ENCODE measurements at regions not wholly inside any gene's neighbourhood (a gene's known extent, or its start where the extent isn't known, plus 50 kb on each side); places are given as distances from the start of the nearest gene placed in this dataset.

DNA sequence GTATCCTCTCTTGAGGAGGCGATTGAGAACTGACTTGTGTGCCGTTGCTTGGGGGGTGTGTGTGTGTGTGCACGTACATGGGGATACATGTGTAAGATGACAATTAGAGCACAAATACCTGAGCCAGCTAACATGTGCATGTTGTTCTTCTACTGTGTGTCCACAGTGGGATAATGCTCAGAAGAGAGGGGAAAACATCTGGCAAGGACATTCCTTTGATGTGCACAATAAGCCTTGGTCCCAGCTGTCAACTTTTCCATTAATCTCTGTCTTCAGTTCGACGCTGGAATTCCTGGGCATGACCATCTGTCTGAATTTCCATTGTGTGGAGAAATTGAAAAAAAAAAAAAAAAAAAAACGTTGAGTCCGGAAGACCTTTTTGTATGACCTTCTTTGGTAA lies 592.0 kb upstream of the GALNTL6 start:
- no peak overlapping the region for H3K4me2 ChIP-seq (replicated peaks; ENCODE audit: low read depth, low read length, poor library complexity, severe bottlenecking)

DNA sequence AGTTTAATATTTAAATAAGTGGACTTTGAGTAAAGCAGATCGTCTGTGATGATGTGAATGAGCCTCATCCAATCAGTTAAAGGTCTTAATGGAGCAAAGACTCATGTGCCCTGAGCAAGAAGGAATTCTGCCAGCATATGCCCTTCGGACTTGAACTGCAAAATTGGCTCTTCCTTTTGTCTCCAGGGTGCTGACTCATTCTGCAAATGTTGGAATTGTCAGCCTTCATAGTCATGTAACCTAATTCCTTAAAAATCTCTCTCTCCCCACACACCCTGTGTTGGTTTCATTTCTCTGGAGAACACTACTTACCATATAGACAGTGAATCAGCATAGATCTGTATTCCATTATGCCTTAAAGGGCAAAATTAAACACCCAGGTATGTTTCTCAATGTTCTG lies 609.8 kb upstream of the GALNTL6 start:
- intact Hi-C loops (cut with micrococcal nuclease), result no loop called here
- H3K79me2 ChIP-seq (ENCODE audit: control insufficient read depth, insufficient read depth, low read length), result no peaks in the 10 kb centered on the region

More for the DNA sequence above, 592.0 kb upstream of the GALNTL6 start:
- H4K20me1 ChIP-seq (ENCODE audit: control insufficient read depth, insufficient read depth, low read length, poor library complexity, severe bottlenecking), result no peaks in the 10 kb centered on the region
- WGBS (ENCODE audit: insufficient coverage), result 88% methylated on average over 3 of the region's 7 CpGs
- no peaks in the 10 kb centered on the region for H3K4me1 ChIP-seq (ENCODE audit: control insufficient read depth in 2 of 2, insufficient read depth in 2 of 2, low read length in 2 of 2)
- H3K9me3 ChIP-seq (ENCODE audit: control extremely low read depth in 1 of 3, control insufficient read depth in 2 of 3, insufficient read depth in 1 of 3, low read length in 2 of 3), result no peaks in the 10 kb centered on the region
- no peaks in the 10 kb centered on the region for H3K27me3 ChIP-seq (replicated peaks in 1 of 4; ENCODE audit: control extremely low read depth in 1 of 4, control insufficient read depth in 3 of 4, insufficient read depth in 4 of 4, low read length in 3 of 4)
- no peaks in the 10 kb centered on the region for H3K79me2 ChIP-seq (ENCODE audit: control insufficient read depth, insufficient read depth, low read length)
- H3K9ac ChIP-seq (ENCODE audit: low read length), result no peak overlapping the region
- TF ChIP-seq EZH2 (IDR thresholded peaks at IDR 0.05; ENCODE audit: borderline replicate concordance, insufficient read depth, low read depth, low read length, poor library complexity, severe bottlenecking), result no peak
- TF ChIP-seq, protein P1, sequence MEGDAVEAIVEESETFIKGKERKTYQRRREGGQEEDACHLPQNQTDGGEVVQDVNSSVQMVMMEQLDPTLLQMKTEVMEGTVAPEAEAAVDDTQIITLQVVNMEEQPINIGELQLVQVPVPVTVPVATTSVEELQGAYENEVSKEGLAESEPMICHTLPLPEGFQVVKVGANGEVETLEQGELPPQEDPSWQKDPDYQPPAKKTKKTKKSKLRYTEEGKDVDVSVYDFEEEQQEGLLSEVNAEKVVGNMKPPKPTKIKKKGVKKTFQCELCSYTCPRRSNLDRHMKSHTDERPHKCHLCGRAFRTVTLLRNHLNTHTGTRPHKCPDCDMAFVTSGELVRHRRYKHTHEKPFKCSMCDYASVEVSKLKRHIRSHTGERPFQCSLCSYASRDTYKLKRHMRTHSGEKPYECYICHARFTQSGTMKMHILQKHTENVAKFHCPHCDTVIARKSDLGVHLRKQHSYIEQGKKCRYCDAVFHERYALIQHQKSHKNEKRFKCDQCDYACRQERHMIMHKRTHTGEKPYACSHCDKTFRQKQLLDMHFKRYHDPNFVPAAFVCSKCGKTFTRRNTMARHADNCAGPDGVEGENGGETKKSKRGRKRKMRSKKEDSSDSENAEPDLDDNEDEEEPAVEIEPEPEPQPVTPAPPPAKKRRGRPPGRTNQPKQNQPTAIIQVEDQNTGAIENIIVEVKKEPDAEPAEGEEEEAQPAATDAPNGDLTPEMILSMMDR (IDR thresholded peaks at IDR 0.05), result no peak
- no peak overlapping the region for H2AFZ ChIP-seq (ENCODE audit: insufficient read depth, low read depth, low read length, poor library complexity, severe bottlenecking)
- POLR2A ChIA-PET, result no interaction called here
- H3K27ac Mint-ChIP-seq, result no peak overlapping the region
- H3K27ac ChIP-seq (ENCODE audit: low read length in 2 of 2), result no peak overlapping the region
- no peak overlapping the region for H3K4me3 Mint-ChIP-seq
- ATAC-seq (ENCODE audit: low read depth) (no peak), DNase-seq (no peak)
- CTCF ChIA-PET, result no interaction called here
- intact Hi-C loops (cut with micrococcal nuclease), result no loop called here
- no peaks in the 10 kb centered on the region for H3K36me3 ChIP-seq (replicated peaks in 1 of 2; ENCODE audit: control extremely low read depth in 1 of 2, control insufficient read depth in 1 of 2, extremely low read depth in 1 of 2, insufficient read depth in 2 of 2, low read length in 1 of 2)
- H3K4me1 Mint-ChIP-seq, result no peaks in the 10 kb centered on the region
- H3K27me3 Mint-ChIP-seq, result no peaks in the 10 kb centered on the region
- no peak overlapping the region for H3K4me3 ChIP-seq (ENCODE audit: control extremely low read depth in 1 of 5, extremely low read depth in 1 of 5, insufficient read depth in 1 of 5, low read depth in 2 of 5, low read length in 4 of 5)
- no peaks in the 10 kb centered on the region for H3K9me3 Mint-ChIP-seq (ENCODE audit: insufficient read depth)

More for the DNA sequence above, 609.8 kb upstream of the GALNTL6 start:
- WGBS (ENCODE audit: insufficient coverage), result 73% methylated on average over 1 of the region's 2 CpGs
- ATAC-seq (ENCODE audit: low read depth) (no peak), DNase-seq (no peak)
- H3K9me3 Mint-ChIP-seq (ENCODE audit: insufficient read depth), result no peaks in the 10 kb centered on the region
- no peaks in the 10 kb centered on the region for H3K36me3 ChIP-seq (replicated peaks in 1 of 2; ENCODE audit: control extremely low read depth in 1 of 2, control insufficient read depth in 1 of 2, extremely low read depth in 1 of 2, insufficient read depth in 2 of 2, low read length in 1 of 2)
- no peaks in the 10 kb centered on the region for H3K4me1 ChIP-seq (ENCODE audit: control insufficient read depth in 2 of 2, insufficient read depth in 2 of 2, low read length in 2 of 2)
- H4K20me1 ChIP-seq (ENCODE audit: control insufficient read depth, insufficient read depth, low read length, poor library complexity, severe bottlenecking), result no peaks in the 10 kb centered on the region
- H3K9ac ChIP-seq (ENCODE audit: low read length), result no peak overlapping the region
- H3K27me3 ChIP-seq (replicated peaks in 1 of 4; ENCODE audit: control extremely low read depth in 1 of 4, control insufficient read depth in 3 of 4, insufficient read depth in 4 of 4, low read length in 3 of 4), result no peaks in the 10 kb centered on the region
- peaks cover 0 to 2% (median 0%) of the 10 kb centered on the region in 3 donors for H3K9me3 ChIP-seq (ENCODE audit: control extremely low read depth in 1 of 3, control insufficient read depth in 2 of 3, insufficient read depth in 1 of 3, low read length in 2 of 3)
- H3K27ac Mint-ChIP-seq, result no peak overlapping the region
- no peaks in the 10 kb centered on the region for H3K4me1 Mint-ChIP-seq
- H3K4me2 ChIP-seq (replicated peaks; ENCODE audit: low read depth, low read length, poor library complexity, severe bottlenecking), result no peak overlapping the region
- H3K4me3 ChIP-seq (ENCODE audit: control extremely low read depth in 1 of 5, extremely low read depth in 1 of 5, insufficient read depth in 1 of 5, low read depth in 2 of 5, low read length in 4 of 5), result no peak overlapping the region
- POLR2A ChIA-PET, result no interaction called here
- H3K4me3 Mint-ChIP-seq, result no peak overlapping the region
- no peaks in the 10 kb centered on the region for H3K27me3 Mint-ChIP-seq
- CTCF ChIA-PET, result no interaction called here
- H3K27ac ChIP-seq (ENCODE audit: low read length in 2 of 2), result no peak overlapping the region
- no peak overlapping the region for H2AFZ ChIP-seq (ENCODE audit: insufficient read depth, low read depth, low read length, poor library complexity, severe bottlenecking)
- TF ChIP-seq, protein P1 (IDR thresholded peaks at IDR 0.05), result no peak
- no peak for TF ChIP-seq EZH2 (IDR thresholded peaks at IDR 0.05; ENCODE audit: borderline replicate concordance, insufficient read depth, low read depth, low read length, poor library complexity, severe bottlenecking)
